NB4 (cell line): ENCODE measurements at regions not wholly inside any gene's neighbourhood (a gene's known extent, or its start where the extent isn't known, plus 50 kb on each side); places are given as distances from the start of the nearest gene placed in this dataset.

Experiments
- DNase-seq: peaks from one replicate; pipeline ENCODE4 v3.0.0; 2010; ENCODE audit warnings: low read depth
- H3K4me3 ChIP-seq: one replicate; pipeline ENCODE4 v1.5.1; 2011; ENCODE audit warnings: mild to moderate bottlenecking, low read depth, low read length, moderate library complexity
- MYC ChIP-seq: IDR thresholded peaks from 2 replicates; pipeline ENCODE4 v1.6.1; 2011; ENCODE audit warnings: low read depth, low read length
- POLR2A ChIP-seq: IDR thresholded peaks from 2 replicates; pipeline ENCODE4 v1.6.1; 2011; ENCODE audit warnings: mild to moderate bottlenecking; ENCODE audit not compliant: insufficient read length; ENCODE audit errors: extremely low read depth
- TF ChIP-seq, protein P1 (sequence below): IDR thresholded peaks from 2 replicates; pipeline ENCODE4 v1.6.1; 2011; ENCODE audit warnings: low read depth, low read length
- TF ChIP-seq, protein P2 (sequence below): IDR thresholded peaks from one replicate; pipeline ENCODE4 v1.5.1; 2012; ENCODE audit warnings: low read depth, low read length

DNA sequence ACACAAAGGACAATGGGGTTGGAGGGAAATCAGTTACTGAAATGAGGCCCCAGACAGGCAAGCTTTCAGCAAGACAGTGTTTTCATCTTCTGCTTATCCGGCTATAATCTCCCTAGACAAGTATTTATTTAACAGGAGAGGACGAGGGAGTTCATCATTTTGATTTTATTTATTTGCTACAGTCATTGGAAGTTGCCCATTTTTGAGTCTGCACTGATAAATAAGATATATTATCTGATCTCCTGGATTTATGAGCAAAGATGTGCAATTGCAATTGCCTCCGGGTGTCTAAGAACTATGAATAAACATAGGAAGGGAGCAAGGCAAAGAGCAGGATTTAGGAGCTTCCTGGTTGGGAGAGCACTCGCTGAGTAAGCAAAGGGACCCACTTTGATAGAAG is 263.2 kb upstream of the EDA2R start:
- no peak overlapping the region for H3K4me3 ChIP-seq
- no peak for DNase-seq
- TF ChIP-seq, protein P1, sequence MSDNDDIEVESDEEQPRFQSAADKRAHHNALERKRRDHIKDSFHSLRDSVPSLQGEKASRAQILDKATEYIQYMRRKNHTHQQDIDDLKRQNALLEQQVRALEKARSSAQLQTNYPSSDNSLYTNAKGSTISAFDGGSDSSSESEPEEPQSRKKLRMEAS: no peak
- TF ChIP-seq POLR2A (no peak), MYC (no peak)
- TF ChIP-seq, protein P2, sequence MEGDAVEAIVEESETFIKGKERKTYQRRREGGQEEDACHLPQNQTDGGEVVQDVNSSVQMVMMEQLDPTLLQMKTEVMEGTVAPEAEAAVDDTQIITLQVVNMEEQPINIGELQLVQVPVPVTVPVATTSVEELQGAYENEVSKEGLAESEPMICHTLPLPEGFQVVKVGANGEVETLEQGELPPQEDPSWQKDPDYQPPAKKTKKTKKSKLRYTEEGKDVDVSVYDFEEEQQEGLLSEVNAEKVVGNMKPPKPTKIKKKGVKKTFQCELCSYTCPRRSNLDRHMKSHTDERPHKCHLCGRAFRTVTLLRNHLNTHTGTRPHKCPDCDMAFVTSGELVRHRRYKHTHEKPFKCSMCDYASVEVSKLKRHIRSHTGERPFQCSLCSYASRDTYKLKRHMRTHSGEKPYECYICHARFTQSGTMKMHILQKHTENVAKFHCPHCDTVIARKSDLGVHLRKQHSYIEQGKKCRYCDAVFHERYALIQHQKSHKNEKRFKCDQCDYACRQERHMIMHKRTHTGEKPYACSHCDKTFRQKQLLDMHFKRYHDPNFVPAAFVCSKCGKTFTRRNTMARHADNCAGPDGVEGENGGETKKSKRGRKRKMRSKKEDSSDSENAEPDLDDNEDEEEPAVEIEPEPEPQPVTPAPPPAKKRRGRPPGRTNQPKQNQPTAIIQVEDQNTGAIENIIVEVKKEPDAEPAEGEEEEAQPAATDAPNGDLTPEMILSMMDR: no peak

DNA sequence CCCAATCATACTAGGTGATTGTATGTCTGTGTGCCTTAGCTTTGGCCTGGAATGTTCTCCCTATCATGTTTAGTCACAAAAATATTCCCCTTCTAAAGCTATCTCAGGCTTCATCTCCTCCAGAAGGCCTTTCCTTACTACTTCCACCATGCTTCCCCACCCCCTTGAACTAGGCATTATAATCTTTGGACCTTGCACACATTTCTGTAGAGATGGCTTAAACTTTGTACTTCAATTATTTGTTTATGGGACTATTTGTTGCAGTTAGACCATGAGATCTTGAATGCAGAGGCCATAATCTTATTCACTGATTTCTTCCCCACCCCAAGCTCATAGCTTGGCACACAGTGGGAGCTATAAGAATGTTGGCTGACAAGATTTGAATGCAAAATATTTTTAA is 262.0 kb upstream of the EDA2R start:
- DNase-seq: no peak
- TF ChIP-seq, protein P2: no peak
- TF ChIP-seq, protein P1: no peak
- TF ChIP-seq POLR2A: no peak
- no peak for TF ChIP-seq MYC
- H3K4me3 ChIP-seq: no peak overlapping the region

DNA sequence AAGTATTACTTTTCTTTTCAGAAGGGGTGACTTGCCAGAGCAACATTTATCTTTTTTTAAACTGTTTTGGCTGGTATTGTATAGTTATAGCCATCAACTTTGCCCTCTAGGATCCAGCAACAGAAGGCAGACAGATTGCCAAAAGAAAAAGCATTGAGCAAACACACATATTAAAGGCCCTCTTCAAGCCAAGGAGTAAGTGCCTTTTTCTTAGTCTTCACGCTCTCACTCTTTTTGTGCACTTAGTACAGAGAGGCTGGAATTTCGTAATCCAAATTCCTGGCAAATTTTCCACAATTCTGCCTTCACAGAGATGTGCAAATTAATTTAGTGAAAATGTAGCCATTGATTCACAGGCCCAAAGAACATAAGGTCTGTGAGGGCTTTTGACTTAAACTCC is 253.1 kb upstream of the EDA2R start:
- no peak for DNase-seq
- TF ChIP-seq MYC (no peak), POLR2A (no peak)
- TF ChIP-seq, protein P1: no peak
- TF ChIP-seq, protein P2: no peak
- no peak overlapping the region for H3K4me3 ChIP-seq

DNA sequence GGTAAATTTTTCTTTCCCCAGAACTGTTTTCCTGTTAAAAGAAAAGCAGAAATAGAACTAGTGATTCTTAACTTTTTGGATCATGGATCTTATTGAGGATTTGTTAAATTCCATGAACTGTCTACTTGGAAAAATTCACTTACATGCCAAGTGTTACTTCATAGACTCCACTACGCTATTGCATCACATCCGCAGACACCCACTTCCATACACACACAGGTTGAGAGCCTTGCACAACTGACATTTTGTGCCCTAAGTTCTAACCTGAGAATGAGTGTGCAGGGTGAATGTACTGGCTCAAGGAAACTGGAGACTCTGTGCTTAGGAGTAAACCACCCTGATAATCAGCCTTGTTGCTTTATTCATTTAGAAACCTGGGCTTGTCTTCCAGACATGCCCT is 250.5 kb upstream of the EDA2R start:
- DNase-seq: peak; percentile 11
- no peak overlapping the region for H3K4me3 ChIP-seq
- TF ChIP-seq POLR2A (no peak), MYC (no peak)
- TF ChIP-seq, protein P1: no peak
- TF ChIP-seq, protein P2: no peak

DNA sequence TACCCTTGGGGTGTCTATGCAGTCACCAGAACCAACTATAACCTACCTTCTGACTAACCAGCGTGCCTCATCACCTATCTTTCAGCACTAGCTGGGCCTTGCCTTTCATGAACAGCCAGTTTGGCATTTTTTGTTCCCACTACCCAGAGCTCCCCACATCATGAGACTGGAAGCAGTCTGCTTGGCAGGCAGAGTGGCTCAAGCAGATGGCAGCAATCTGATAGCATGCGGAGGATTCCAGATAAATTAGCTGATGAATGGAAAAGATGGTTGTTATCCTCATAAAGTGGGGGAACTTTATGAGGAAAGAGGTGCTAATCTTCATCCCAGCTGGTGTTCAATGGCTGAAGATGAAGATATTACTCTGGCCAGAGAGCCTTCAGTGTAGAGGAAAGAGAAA is 243.2 kb upstream of the EDA2R start:
- no peak for DNase-seq
- TF ChIP-seq, protein P1: no peak
- no peak for TF ChIP-seq POLR2A
- TF ChIP-seq, protein P2: no peak
- no peak for TF ChIP-seq MYC
- no peak overlapping the region for H3K4me3 ChIP-seq

DNA sequence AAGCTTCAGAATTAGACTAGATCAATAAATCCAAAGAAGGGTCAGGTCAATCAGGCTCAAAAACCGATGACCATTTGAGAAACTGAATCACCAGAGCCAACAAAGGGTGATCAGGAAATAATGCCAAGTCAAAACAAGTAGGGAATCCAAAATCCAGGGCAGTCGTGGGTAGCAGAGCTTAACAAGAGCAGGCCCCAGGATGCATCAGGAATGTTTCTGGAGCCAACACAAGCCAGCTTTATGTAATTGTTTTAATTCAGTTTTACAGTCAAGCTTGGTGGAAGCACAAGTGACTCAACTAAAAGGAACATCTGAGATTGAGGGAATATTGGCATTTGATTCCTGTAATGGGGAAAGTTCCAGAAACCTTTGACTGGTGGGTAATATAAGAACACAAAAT is 237.9 kb upstream of the EDA2R start:
- TF ChIP-seq MYC: no peak
- TF ChIP-seq, protein P1: no peak
- TF ChIP-seq, protein P2: no peak
- TF ChIP-seq POLR2A: no peak
- DNase-seq: no peak
- H3K4me3 ChIP-seq: no peak overlapping the region
